ENCODE measurements at regions not wholly inside any gene's neighbourhood (a gene's known extent, or its start where the extent isn't known, plus 50 kb on each side); places are given as distances from the start of the nearest gene placed in this dataset.
"Not testable (repeated sequence)": the region's sequence is repeated elsewhere in the genome, so short reads cannot be mapped to it uniquely, and the experiment has no call there.

DNA sequence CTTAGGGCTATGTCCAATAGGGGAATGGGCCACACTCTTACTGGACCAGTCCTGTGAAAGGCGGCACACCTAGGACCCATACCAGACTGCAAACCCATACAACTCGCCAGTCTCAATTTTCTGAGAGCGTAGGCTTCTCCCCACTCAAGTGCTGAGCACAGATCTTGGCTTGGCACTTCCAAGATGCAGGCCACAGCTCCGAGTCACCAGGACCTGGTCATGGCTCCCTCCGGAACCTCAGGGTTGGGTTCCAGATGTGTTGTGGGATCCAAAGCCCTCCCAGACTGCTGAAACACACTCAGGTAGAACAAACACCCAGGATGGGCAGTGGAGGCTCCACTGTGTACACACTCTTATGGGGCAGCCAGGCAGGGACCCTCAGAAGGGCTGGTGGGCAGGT is 103.3 kb downstream of the TMEM144 start:
- DNase-seq (ENCODE audit: low spot score), result no peak

DNA sequence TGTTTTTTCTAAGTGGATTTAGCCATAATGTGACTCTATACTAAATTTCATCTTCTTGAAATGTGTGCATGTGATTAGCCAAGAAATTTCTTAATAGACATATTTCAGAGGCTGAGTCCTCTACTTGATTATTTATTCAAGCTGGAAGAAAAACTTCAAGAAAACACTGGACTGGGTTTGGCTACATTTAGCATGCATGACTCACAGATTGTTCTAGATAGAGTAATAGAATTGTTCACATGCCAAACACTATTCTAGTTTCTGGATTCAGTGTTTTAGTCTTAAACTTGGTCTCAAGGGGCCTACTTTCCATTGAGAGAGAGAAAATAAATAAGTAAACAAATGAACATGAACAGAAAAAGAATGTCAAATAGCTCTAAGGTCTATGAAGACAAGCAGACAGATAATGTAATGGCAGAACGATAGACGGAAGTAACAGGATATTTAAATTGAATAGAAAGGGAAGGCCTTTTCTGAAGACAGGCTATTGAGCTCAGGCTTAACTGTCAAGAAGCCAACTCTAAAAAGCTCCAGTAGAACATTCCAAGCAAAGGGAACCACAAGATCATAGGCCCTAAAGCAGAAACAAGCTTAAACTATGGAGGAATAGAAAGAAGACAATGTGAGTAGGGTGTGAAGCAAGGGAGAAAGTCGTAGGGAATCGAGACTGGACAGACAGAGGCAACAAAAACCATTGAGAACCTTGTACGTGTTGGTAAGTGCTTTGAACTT is 104.6 kb downstream of the TMEM144 start:
- no peak for DNase-seq (ENCODE audit: low spot score)

DNA sequence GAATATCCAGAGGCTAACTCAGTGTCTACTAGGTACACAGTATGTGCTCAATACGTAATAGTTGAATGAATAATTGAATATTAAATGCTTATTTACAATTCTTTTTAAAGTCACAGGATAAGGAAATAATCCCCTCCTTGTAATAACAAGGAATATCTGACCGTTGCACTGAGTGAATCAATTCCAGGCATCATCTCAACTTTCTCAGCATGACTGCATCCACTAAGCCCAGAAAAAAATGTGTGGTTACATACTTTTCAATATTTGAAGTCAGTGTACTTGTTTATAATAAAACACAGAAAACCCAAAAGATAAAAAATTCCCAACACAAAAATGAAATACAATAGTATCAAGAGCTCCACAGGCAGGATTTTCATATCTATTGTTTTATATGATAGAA is 105.4 kb downstream of the TMEM144 start:
- no peak for DNase-seq (ENCODE audit: low spot score)

DNA sequence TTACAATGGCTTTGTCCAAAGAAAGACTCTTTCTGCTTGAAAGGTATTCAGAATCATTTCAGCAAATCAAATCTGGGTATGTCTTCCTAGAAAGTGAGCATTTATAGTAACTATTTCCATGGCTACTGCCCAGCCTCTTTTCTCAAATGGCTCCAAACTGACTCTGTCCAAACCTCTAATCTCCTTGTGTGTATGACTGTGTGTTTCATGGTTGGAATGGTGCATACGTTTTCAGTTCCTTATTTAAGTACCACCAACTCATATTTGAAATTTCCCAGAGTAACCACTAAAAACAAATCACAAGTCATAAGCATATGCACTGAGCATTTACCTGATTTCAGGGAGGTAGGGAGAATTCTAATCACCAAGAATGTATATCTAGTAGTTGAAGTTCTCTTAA is 106.0 kb downstream of the TMEM144 start:
- DNase-seq (ENCODE audit: low spot score), result no peak

DNA sequence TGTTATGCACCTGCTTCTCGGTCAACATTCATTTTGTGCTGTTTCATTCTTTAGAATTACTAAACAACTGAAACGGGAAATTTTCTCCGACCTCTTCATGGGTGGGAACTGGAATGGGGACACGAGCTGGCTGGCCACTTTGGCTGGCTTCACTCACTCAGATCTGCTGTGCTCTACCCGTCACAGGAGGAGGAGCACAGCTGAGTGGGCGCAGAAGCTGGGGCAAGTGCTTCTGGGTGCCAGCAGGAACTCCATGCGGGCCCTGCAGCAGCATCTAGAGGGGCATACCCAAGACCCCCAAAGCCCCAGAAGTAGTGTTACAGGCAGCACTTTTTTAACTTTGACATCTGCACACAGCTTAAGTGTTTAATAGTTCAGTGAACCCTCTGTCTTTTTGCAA is 109.6 kb downstream of the TMEM144 start:
- DNase-seq (ENCODE audit: low spot score), result no peak

DNA sequence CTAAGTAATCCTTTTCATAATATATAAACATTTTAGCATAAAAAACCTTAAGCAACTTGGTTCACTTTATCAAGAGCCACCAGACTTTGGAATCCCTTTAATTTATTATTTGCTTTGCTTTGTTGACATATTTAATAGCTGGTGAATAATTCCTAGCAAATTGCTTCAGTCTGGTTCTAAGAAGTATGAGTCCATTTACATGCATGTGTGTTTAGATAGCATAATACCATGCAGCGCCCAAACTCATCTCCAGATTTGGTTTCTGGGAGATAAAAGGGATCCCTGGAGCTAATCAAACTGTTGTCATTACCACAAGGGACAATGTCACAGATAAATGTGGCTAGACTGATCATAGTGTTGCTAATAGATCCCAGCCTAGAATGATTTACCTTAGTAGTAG is 111.8 kb downstream of the TMEM144 start:
- DNase-seq (ENCODE audit: low spot score), result no peak

DNA sequence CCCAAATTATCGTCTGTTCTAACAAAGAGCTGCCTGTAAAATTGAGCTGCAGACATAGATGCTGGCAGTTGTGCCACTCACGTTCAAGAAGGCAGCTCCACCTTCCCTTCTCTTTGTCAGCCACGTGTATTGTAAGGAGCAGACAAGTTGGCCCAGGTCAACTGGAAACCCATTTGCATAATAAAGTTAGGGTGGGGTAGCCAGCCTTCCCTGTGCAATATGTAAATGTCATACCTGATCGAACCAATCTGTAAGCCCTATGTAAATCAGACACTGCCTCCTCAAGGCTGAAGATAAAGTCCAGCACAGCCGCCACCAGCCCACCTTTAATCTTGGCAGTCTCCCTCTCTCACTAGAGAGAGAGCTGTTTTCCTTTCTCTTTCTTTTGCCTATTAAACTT is 117.2 kb downstream of the TMEM144 start:
- DNase-seq (ENCODE audit: low spot score), result peak; percentile 54

DNA sequence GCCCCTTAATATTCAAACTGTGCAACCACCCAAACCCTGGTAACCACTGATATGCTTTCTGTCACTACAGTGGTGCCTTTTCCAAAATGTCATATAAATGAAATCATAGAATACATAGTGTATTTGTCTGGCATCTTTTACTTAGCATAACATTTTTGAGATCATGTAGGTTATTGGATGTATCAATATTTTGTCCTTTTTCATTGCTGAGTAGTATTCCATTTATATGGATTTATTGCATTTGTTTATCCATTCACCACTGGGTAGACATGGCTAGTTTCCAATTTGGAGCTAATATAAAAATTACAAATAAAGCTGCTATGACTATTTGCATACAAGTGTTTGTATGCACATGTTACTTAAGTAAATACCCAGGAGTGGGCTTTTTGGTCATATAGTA is 121.6 kb downstream of the TMEM144 start:
- no peak for DNase-seq (ENCODE audit: low spot score)

DNA sequence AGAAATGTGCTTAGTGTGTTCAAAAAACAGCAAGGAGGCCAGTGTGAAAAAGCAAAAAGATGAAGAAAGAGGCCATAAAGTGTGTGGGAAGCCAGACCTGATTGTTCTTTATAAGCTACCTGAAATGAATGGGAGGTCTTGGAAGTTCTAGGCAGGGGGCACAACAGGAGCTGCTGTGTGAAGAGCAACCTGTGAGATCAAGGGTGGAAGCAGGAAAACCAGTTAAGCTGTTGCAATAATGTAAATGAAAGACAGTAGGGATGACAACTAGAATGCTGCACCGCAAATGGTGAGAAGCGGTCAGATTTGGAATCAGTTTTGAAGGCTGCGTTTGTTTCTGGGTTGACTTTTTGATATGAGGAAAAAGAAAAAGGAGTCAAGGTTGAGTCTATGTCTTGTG is 123.5 kb downstream of the TMEM144 start:
- no peak for DNase-seq (ENCODE audit: low spot score)

DNA sequence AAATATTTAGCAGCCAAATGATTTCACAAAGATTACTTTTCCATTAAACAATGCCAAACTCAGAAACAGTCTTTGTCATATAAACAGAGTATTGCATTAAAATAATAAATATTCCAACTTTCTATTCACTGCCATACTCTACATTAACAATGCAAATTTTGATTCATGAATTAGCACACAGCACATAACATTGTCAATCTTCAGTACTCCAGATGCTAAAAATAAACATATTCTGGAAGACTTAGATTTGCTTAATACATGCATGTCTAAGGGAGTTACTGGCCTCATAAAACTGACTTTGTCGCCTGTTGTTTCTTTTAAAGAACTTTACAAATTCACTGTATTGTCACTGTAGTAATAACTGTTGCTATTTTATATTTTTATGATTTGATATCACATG is 131.6 kb downstream of the TMEM144 start:
- no peak for DNase-seq (ENCODE audit: low spot score)

DNA sequence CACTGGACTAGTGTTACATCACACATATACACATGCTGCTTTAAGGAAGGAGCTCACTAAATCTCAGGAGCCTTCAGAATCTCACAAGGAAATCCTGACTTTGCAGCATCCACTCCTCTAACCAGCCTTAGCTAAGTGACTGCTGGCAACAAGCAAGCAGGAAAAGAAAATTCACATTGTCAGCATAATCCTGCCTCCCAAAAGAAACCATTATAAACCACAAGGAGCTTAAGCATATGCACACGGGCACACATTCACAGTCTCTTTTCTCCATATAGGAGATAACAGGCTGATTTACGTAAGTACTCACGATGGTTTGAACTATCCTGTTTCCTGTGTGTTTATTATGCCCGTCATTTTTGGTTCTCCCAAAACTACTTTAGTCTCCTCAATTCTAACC is 136.3 kb downstream of the TMEM144 start:
- no peak for DNase-seq (ENCODE audit: low spot score)

DNA sequence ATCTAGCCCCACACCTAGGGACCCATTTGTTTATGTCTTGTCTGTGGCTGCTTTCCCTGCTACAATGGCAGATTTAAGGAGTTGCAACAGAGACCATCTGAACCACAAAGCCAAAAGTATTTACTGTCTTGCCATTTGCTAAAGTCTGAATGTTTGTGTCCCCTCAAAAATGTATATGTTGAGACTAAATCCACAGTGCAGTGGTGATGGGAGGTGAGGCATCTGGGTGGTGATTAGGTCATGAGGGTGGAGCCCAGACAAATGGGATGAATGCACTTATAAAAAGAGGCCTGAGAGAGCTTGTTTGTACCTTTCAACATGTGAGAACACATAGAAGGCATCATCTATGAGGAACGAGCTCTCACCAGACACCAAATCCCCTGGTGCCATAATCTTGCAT is 137.3 kb downstream of the TMEM144 start:
- no peak for DNase-seq (ENCODE audit: low spot score)

DNA sequence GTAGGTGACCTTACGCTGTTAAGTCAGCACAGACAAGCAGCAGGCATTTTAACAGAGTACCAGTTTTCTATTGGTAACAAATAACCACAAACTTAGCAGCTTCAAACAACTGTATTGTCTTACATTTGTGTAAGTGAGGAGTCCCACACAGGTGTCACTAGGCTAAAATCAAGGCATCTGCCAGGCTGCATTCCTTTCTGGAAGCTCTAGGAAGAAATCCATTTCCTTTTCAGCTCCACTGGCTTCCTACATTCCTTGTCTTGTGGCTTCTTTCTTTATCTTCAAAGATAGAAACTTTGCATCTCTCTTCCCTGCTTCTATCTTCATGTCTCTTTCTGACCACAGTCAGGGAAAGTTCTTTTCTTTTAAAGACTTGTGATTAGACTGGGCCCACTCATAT is 139.9 kb downstream of the TMEM144 start:
- DNase-seq (ENCODE audit: low spot score), result no peak

DNA sequence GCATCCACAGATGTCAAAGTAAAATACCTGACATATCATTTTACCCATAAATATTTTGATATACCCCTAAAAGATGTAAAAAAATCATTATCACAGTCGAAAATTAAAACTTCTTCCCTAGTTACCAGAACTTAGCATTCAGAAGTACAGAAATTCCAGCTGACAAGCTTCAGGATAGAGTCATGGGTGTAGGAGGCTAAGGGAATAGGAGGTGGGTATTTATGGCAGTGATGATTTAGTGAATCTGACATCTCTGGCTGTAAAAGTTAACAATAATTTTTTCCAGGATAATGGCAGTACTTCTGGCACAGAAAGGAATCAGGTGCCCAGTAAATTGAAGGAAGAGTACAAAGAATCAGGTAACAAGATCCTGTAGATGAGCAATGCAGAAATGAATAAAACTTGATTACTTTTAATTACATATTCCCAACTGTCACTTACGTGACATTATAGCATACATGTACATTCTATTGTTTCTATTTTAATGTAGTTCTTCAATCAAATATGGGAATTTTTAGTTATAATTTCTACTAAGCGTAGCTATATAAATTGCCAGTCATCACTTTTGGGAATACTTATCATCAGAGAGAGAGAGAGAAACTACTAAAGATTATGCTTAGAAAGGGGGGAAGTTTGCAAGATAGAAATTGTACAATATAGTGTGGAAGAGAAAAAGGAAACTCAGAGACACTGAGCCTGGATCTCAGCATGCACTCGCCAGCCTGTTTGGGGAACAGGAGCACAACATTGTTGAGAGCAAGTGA is 143.4 kb downstream of the TMEM144 start:
- DNase-seq (ENCODE audit: low spot score), result no peak

DNA sequence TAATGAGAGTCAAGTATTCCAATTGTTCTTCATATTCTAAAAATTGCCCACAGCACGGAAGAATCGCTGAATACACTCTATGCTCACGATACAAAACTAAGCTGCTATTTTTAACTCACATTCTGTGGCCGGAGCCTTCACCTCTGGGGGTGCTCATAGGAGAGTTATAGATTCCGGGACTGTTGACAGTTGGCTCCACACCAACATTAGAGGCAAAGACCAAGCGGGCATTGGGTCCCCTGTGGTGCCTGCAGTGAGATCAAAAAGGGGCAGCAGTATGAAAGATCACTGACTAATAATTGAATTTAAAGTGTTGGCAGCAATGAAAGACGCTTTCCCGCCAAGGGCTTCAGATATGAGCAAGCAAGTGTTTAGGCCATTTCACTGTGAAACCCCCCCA is 146.0 kb downstream of the TMEM144 start:
- no peak for DNase-seq (ENCODE audit: low spot score)

DNA sequence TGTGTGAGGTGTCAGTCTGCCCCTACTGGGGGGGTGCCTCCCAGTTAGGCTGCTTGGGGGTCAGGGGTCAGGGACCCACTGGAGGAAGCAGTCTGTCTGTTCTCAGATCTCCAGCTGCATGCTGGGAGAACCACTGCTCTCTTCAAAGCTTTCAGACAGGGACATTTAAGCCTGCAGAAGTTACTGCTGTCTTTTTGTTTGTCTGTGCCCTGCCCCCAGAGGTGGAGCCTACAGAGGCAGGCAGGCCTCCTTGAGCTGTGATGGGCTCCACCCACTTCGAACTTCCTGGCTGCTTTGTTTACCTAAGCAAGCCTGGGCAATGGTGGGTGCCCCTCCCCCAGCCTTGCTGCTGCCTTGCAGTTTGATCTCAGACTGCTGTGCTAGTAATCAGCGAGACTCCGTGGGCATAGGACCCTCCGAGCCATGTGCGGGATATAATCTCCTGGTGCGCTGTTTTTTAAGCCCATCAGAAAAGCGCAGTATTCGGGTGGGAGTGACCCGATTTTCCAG is 153.7 kb upstream of the RXFP1 start:
- not testable (repeated sequence) for DNase-seq (ENCODE audit: low spot score)

DNA sequence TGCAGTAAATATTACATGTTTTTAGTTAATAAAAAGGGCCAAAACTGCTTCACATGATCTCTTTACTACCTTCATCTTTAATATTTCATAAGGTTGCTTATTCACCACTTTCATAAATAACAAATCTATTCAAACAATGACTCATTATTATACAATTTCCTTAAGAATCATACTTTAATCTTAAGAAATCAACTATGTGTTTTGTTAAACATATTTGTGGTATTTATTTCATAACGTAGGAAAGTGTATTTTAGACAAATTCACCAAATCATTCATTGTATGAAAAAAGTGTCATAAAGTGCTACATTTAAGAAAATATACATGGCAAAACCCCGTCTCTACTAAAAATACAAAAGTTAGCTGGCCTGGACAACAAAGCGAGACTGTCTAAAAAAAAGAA is 150.5 kb upstream of the RXFP1 start:
- no peak for DNase-seq (ENCODE audit: low spot score)

DNA sequence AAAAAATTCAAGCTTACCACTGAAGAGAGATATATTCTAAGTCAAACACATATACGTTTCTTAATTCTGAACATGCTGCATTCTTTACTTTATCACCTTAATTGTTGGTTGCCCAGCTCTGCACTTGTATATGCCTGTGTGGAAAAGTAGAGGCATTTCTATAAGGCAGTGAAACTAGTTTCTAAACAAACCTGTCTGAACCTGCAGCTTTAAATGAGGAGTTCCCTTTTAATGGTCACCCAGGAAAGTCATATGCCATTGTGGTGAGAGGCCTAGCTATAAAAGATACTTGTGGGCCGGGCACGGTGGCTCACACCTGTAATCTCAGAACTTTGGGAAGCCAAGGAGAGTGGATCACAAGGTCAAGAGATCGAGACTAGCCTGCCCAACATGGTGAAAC is 147.4 kb upstream of the RXFP1 start:
- DNase-seq (ENCODE audit: low spot score), result no peak

DNA sequence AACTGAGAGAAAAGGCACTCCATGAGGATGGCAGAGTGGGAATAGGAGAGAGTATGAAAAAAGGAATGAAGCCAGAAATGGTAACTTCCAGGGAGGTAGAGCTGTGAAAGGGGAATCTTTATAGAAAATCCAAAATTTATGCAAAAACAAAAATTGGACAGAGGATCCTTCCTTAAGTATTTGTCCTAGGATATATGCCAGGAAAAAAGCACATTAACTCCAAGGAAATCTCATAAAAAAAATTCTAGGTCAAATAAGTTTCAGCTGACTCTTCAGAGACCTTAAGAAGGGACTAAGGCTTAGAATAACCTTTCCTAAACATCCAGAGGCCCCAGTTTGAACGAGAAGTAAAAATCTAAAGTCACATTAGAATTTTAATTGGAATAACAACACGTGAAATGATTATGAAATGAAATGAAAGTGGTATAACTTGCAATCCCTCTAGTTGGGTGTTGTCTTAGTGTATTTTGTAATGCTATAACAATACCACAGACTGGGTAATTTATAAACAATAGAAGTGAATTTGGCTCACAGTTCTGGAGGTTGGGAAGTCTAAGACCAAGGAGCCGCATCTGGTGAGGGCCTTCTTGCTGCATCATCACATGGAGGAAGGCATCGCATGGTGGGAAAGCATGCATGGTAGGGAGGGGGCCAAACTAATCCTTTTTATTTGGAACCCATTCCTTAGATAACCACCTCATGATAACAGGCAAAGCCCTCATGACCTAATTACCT is 145.4 kb upstream of the RXFP1 start:
- no peak for DNase-seq (ENCODE audit: low spot score)

DNA sequence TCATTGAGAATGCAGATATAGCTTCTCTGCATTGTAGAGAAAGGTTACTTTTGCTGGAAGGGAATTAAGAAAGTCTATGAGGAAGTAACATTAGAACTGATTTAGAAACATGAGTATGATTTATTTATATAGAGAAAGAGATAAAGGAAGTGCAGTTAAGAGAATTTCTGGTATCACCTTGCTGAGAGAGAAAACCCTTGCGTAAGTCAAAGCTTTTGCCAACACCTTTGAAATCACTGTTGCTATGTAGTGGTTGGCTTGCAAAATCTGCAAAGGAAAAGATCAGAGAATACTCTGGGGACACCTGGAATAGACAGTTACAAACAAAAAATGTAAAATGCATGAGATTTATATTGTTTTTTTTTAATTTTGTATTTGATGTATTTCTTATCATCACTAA is 137.3 kb upstream of the RXFP1 start:
- no peak for DNase-seq (ENCODE audit: low spot score)

DNA sequence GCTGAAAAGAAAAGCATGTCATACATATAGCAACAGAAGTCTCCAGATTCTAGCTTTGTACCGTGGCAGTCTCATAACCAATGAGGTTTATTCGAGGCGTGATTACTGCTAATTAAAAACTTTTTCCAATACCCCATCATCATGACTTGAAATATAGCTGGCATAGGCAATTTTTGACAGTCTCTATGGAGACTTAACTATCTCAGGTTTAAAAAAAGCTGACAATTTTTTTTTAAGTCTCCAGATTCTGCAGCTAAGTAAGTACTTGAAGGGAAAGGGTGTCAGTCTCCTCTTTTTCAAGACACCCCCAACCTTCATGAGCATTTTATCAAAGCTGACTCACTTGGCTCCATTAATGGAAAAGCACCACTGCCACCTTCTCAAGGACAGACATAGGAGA is 126.3 kb upstream of the RXFP1 start:
- DNase-seq (ENCODE audit: low spot score), result no peak

DNA sequence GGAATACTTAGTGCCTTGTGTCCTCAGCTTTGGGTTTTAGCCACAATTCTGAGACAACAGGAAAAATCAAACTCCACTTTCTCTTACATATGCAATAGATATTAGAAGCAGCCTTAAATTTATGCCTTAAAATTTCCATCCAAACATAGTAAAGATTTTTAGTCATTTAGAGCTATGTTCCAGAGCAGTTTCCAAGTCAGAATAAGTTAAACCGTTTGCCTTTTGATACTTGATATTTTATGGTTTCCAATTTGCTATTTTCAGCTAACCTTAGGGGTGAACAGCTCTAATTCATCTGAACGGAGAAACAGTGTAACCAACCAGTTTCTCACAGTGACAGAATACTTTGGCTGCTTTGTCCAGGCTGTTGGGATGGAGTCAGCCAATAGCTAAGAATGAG is 125.8 kb upstream of the RXFP1 start:
- DNase-seq (ENCODE audit: low spot score), result no peak

DNA sequence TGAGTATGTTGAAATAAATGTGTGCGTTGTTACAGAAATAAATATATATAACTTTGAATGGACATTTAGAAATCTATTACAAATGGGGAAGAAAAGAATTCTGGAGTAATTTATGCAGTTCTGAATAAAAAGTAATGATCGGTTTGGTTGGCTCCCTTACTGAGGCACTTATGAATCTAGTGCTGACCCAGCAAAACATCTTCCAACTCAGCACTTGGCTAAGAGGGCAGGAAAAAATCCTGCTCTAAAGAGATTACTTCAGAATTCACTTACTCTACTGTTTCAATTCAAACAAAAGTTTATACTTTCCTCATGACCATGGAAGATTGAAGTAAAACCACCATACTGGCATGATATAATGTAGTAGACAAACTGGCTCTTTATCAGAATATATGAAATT is 123.9 kb upstream of the RXFP1 start:
- DNase-seq (ENCODE audit: low spot score), result no peak
